ENCODE measurements at regions not wholly inside any gene's neighbourhood (a gene's known extent, or its start where the extent isn't known, plus 50 kb on each side); places are given as distances from the start of the nearest gene placed in this dataset.

DNA sequence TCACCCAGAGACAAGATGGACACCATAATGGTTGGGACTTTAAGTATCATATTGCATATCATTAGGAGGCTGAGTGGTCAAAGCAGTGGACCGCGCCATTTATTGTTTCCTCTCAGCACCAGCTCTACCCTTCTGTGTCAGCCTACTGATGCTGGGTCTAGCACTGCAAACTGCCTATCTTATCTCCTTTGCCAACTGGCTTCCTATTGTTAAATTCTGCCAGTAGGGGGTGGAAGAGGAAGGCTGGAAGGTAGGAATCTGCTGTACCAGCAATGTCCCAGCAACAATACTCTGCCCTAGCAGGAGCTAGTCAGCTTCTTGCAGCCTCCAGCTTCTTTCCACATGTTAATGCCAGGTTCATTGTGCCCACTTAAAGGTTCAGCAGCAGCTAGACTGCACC lies 367.1 kb upstream of the PDGFD start:
- H2AK9ac ChIP-seq (replicated peaks; ENCODE audit: low read depth, low read length, poor library complexity), result no peak overlapping the region
- H3K18ac ChIP-seq (ENCODE audit: low read depth, low read length), result no peak overlapping the region
- no peaks in the 10 kb centered on the region for H3K9me1 ChIP-seq (ENCODE audit: insufficient read depth, low read length)
- WGBS, 2 experiments (ENCODE audit: extremely low coverage in 2 of 2, insufficient read length in 1 of 2), result no CpG with 5 or more reads among the region's 2 CpGs
- no peak overlapping the region for H4K5ac ChIP-seq (ENCODE audit: low read depth, low read length)
- no peak overlapping the region for H2AFZ ChIP-seq (replicated peaks; ENCODE audit: low read length, poor library complexity)
- ChIA-PET CTCF (interaction anchor here (0.5 kb wide), 1 partner anchor 50 kb away, joined by 5 read pairs; no protein-coding TSS in a partner anchor), POLR2A (ENCODE audit: unreplicated experiment) (no interaction called here)
- intact Hi-C loops (cut with micrococcal nuclease) (no loop called here), in situ Hi-C loops (cut with MboI; ENCODE audit: low sequenced_read_pairs) (no loop called here), dilution Hi-C loops (cut with HindIII; ENCODE audit: low sequenced_read_pairs, unreplicated experiment) (no loop called here)
- ATAC-seq (ENCODE audit: low read depth) (no peak), DNase-seq (no peak)
- no peak overlapping the region for H2AK5ac ChIP-seq (ENCODE audit: low read depth, low read length)
- no peak overlapping the region for H3K23ac ChIP-seq (ENCODE audit: low read depth, low read length)
- H3K4me2 ChIP-seq (ENCODE audit: low read depth, low read length), result no peak overlapping the region
- H3K56ac ChIP-seq (ENCODE audit: extremely low read depth, insufficient read depth, low read length), result no peak overlapping the region
- no TSS peak for BruUV-seq (replicated peaks)
- no peak overlapping the region for H4K8ac ChIP-seq (ENCODE audit: low read depth in 2 of 2, low read length in 2 of 2)
- H3K4me1 ChIP-seq (ENCODE audit: control insufficient read depth, insufficient read depth, low read length), result no peaks in the 10 kb centered on the region
- H2BK15ac ChIP-seq (ENCODE audit: low read depth, low read length), result no peak overlapping the region
- H3K27me3 ChIP-seq (ENCODE audit: control insufficient read depth, insufficient read depth, low read length), result no peaks in the 10 kb centered on the region
- H2BK20ac ChIP-seq (ENCODE audit: low read depth, low read length), result no peak overlapping the region
- H3K9ac ChIP-seq (ENCODE audit: low read depth, low read length), result no peak overlapping the region
- no peak overlapping the region for H3K4ac ChIP-seq (ENCODE audit: low read depth, low read length)
- no peak overlapping the region for H3K4me3 ChIP-seq (ENCODE audit: insufficient read depth, low read depth, low read length)
- no peak overlapping the region for H4K91ac ChIP-seq (ENCODE audit: insufficient read depth, low read depth, low read length)
- TF ChIP-seq RAD21 (IDR thresholded peaks at IDR 0.05; ENCODE audit: low read length) (peak; percentile 19; the same call in 1 of the 2 replicates), MAZ (IDR thresholded peaks at IDR 0.05; ENCODE audit: borderline replicate concordance, low read depth, low read length) (no peak), BHLHE40 (IDR thresholded peaks at IDR 0.05; ENCODE audit: low read depth, low read length) (no peak), CHD1 (IDR thresholded peaks at IDR 0.05; ENCODE audit: low read depth, low read length) (no peak), SMC3 (IDR thresholded peaks at IDR 0.05; ENCODE audit: low read depth, low read length) (no peak), POLR2A (IDR thresholded peaks at IDR 0.05; ENCODE audit: low read depth, low read length) (no peak), RCOR1 (IDR thresholded peaks at IDR 0.05; ENCODE audit: insufficient replicate concordance, low read length) (no peak)
- TF ChIP-seq, protein P1, sequence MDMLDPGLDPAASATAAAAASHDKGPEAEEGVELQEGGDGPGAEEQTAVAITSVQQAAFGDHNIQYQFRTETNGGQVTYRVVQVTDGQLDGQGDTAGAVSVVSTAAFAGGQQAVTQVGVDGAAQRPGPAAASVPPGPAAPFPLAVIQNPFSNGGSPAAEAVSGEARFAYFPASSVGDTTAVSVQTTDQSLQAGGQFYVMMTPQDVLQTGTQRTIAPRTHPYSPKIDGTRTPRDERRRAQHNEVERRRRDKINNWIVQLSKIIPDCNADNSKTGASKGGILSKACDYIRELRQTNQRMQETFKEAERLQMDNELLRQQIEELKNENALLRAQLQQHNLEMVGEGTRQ (IDR thresholded peaks at IDR 0.05; ENCODE audit: low read depth, low read length), result no peak
- TF ChIP-seq, protein P2, sequence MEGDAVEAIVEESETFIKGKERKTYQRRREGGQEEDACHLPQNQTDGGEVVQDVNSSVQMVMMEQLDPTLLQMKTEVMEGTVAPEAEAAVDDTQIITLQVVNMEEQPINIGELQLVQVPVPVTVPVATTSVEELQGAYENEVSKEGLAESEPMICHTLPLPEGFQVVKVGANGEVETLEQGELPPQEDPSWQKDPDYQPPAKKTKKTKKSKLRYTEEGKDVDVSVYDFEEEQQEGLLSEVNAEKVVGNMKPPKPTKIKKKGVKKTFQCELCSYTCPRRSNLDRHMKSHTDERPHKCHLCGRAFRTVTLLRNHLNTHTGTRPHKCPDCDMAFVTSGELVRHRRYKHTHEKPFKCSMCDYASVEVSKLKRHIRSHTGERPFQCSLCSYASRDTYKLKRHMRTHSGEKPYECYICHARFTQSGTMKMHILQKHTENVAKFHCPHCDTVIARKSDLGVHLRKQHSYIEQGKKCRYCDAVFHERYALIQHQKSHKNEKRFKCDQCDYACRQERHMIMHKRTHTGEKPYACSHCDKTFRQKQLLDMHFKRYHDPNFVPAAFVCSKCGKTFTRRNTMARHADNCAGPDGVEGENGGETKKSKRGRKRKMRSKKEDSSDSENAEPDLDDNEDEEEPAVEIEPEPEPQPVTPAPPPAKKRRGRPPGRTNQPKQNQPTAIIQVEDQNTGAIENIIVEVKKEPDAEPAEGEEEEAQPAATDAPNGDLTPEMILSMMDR (conservative IDR thresholded peaks at IDR 0.05; ENCODE audit: low read depth, low read length), result peak; percentile 20; the same call in 1 of the 2 replicates
- H2BK120ac ChIP-seq (ENCODE audit: low read depth, low read length), result no peak overlapping the region
- no peak overlapping the region for H3K14ac ChIP-seq (replicated peaks; ENCODE audit: low read depth, low read length)
- H3K36me3 ChIP-seq (ENCODE audit: control insufficient read depth, insufficient read depth, low read length), result no peaks in the 10 kb centered on the region
- no peak overlapping the region for H3K27ac ChIP-seq (ENCODE audit: insufficient read depth, low read length)
- no peaks in the 10 kb centered on the region for H3K9me3 ChIP-seq (ENCODE audit: control insufficient read depth, insufficient read depth, low read length)
- H2BK5ac ChIP-seq (ENCODE audit: low read depth, low read length, poor library complexity, severe bottlenecking), result no peak overlapping the region
- no peaks in the 10 kb centered on the region for H3K79me1 ChIP-seq (ENCODE audit: low read depth in 1 of 2, low read length in 2 of 2)
- no peaks in the 10 kb centered on the region for H4K20me1 ChIP-seq (ENCODE audit: insufficient read depth, low read length)

Measured in IMR-90 (cell line).